DMS 273 treated with DMSO at 0.1 percent for 48 hours (cell line): ENCODE measurements at regions not wholly inside any gene's neighbourhood (a gene's known extent, or its start where the extent isn't known, plus 50 kb on each side); places are given as distances from the start of the nearest gene placed in this dataset.
"Not testable (repeated sequence)": the region's sequence is repeated elsewhere in the genome, so short reads cannot be mapped to it uniquely, and the experiment has no call there.

ENCODE experiments used
- DNase-seq: peaks from one replicate; lab custom pipeline; 2025; lab: John Stamatoyannopoulos, UW

DNA sequence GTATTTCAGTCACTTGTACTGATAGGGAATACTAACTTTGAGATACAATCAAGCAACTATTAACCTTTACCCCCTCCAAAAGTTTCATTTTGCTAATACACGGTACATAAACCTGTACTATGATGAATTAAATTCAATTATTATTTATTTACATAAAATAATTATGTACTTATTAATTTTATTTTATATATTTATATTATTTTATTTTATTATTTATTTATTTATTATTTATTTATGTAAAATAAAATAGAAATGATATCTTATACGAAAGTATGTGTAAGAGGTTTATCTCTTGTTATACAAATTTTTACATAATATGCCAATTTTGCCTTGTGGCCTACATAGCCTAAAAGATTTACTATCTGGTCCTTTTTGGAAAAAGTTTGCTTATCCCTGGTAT is 564.3 kb downstream of the SLITRK5 start:
- no peak for DNase-seq

DNA sequence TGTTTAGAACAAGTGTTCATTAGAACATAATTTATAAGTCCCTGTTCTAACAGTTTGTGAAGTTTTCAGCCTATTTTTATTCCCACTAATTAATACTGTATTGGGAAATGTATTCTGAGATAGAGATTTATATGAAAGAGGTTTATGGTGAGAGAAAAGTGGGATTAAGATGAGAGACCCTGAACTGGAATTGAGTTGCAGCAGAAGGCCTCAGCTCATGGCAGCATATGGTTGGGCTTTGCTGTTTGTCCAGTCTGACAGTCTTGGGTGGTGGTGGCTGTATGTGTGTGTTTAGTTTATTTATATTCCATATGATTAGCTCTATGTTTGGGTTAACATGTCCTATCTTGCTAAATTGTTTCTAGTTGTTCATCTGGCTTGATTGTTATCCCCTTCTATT is 575.1 kb downstream of the SLITRK5 start:
- no peak for DNase-seq

DNA sequence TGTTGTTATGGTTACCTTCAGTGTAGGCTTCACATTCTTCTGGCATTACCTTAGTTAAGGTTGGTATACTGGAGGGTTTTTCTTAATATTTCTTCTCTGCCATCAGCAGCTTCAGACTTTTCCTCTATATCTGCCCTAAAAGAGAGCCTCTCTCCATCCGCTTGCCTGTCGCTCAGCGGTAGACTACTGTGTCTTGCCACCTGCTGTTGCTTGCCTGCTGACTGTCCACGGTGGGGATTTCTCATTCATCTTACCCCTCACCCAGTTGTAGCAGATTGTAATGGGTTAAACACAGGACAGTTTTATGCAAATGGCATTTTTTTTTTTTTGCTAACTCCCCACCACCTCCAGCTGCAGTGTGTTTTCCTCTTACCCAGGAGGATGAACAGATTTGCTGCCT is 577.2 kb downstream of the SLITRK5 start:
- DNase-seq = no peak

DNA sequence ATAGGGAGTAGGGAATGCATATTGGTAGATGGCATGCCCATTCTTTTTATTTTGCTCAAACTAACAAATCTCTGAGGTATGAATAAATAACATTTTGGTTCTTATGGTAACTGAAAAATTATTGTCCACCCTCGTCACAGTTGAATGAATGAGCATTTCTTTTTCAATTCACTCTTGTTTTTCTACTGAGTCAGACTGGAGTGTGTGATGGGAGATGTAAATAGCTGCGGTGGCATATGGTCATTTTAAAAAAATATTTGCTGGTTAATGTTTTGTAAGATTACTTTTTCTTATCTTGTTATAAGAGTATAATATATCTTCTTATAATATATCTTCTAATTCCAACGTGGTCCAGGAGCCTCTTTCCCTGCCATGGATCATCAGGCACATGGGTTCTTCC is 586.5 kb downstream of the SLITRK5 start:
- no peak for DNase-seq

DNA sequence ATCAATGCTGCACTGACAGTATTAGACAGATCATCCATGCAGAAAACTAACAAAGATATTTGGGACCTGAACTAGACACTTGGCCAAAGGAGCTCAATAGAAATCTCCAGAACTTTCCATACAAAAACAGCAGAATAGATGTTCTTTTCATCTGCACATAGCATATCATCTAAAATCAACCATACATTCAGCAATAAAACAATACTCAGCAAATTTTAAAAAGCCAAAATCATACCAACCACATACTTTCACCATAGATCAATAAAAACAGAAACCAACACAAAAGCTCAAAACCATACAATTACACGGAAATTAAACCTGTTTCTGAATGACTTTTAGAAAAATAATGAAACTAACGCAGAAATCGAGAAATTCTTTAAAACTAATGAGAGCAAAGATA is 592.6 kb downstream of the SLITRK5 start:
- no peak for DNase-seq

DNA sequence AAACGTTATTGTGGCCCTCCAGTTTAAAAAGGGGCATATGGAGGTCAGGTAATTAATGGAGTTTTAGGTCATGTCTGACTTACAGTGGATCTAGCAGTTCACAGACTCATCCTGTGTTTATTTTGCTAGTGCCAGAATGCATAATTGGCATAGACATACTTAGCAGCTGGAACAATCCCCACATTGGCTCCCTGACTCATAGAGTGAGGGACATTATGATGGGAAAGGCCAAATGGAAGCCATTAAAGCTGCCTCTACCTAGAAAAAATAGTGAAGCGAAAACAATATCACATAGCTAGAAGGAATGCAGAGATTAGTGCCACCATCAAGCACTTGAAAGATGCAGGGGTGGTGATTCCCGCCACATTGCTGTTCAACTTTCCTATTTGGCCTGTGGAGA is 610.7 kb downstream of the SLITRK5 start:
- no peak for DNase-seq

DNA sequence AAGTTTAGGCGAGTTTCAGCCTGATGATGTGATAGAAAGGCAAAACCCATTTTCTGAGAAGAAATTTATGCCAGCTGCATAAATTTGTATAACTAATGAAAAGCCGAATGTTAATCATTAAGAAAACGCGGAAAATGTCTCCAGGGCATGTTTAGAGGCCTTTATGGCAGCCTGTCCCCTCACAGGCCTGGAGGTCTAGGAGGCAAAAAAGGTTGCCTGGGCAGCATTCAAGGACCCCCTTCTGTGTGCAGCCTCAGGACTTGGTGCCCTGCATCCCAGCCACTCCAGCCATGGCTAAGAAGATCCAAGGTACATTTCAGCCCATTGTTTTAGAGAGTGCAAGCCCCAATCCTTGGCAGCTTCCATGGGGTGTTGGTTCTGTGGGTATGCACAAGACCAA is 614.2 kb downstream of the SLITRK5 start:
- no peak for DNase-seq

DNA sequence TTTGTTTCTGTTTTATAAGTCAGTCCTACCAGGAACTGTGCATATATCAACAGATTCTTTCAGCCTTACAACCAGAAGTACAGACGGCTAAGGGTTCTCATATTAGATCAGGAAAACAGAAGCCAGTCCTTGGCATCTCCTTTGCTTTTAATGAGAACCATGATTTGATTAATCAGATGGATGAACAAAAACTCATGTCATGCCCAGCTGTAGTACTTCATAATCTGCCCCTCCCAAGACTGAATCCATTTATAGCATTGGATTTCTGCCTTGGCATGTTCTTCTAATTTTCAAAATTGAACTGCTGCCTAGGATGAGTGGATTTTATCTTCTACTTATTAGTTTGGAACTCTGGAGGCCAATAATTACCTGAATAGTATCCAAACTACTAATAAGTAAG is 617.2 kb downstream of the SLITRK5 start:
- DNase-seq = no peak

DNA sequence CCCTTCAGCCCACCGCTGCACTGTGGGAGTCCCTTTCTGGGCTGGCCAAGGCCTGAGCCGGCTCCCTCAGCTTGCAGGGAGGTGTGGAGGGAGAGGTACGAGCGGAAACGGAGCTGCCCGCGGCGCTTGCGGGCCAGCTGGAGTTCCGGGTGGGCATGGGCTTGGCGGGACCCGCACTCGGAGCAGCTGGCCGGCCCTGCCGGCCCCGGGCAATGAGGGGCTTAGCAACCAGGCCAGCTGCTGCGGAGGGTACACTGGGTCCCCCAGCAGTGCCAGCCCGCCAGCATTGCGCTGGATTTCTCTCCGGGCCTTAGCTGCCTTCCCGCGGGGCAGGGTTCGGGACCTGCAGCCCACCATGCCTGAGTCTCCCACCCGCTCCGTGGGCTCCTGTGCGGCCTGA is 620.6 kb downstream of the SLITRK5 start:
- DNase-seq = not testable (repeated sequence)

DNA sequence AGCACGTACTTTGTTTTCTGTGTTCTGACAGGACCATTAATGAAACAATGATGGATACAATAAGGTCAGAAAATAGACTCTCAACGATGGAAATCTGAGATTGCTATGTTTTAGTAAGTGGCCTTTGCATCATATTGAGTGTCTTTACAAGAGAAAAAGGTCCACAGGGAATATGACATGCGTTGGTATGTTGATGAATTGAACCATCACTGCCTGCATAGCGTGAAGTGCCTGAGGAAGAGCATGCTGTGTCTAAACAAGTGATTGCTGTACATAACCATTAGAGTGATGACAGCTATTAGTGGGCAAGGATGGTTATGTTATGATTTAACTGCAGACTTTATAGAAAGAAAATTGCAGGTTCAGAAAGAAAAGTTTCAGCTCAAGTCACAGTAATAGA is 623.2 kb downstream of the SLITRK5 start:
- no peak for DNase-seq

DNA sequence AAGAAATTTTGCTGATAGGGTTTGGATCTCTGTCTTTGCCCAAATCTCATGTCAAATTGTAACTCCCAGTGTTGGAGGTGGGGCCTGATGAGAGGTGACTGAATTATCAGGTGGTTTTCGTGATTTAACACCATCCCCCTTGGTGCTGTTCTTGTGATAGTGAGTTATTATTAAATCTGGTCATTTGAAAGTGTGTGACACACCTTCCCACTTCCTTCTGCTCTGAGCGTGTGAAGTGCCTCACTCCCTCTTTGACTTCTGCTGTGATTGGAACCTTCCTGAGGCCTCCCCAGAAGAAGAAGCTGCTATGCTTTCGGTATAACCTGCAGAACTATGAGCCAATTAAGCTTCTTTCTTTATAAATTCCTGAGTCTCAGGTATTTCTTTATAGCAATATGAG is 632.0 kb downstream of the SLITRK5 start:
- DNase-seq = no peak

DNA sequence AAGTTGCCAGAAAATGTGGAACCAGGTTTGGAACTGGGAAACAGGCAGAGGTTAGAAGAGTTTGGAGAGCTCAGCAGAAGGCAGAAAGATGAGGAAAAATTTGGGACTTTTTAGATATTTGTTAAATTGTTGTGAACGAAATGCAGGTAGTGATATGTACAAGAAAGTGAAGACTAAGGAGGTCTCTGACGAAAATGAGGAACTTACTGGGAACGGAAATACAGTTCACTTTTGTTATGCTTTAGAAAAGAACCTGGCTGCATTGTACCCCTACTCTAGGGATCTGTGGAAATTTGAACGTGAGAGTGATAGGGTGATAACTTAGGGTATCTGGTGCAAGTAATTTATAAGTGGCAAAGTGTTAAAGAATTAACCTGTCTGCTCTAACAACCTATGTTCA is 632.4 kb downstream of the SLITRK5 start:
- no peak for DNase-seq

DNA sequence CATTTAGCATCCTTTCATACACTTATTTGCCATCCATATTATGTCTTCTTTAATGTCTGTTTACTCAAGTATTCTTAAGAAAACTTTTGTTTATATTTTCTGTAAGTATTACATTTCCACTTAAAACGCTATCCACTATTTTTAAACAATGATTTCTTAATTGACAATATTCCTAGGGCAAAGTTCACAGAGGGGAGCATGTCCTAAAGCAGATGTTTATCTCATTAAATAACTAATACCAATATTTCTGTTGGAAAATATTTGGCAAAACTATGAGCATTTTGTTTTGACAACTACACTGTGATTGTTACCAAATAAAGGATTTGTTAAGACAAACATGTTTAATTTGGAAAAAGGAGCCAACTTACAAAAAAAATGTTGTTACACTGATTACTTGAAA is 643.3 kb downstream of the SLITRK5 start:
- DNase-seq = no peak

DNA sequence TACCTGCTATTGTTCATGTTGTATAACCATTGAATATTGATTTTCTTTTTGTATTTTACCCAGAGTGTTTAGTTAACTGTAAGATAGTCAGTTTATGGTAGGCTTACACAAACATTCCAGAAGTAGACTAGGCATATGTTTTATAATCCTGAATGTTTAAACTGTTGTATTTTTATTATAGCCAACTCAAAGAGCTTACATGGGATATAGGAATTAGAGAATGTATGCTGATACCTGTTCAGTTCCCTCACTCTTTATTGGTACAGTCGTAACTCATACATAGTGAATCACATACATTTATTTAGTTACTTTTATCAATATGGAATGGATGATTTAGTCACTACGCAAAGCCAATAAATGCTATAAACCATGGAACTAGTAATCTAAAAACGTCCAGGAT is 657.9 kb downstream of the SLITRK5 start:
- no peak for DNase-seq

DNA sequence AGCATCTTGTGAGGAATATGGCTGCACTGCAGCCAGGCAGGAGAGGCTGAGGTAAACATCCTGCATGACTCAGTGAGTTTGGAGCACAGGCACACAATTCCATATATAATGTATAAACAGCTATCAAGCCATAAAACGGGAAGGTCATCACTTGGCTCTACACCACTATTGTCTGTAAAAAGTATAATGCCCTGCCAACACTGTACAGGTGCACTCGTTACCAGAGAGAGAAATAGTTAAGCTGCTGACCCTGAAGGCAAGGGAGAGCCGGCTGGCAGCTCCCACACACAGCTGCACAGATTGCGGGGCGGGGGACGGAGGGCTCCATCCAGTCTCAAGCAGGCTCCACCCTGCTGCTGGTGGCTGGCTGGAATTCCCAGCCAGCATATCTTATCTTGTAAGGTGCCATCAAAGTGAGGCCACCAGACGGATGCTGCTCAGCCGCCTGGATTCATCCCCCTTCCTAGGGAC is 668.1 kb downstream of the SLITRK5 start:
- DNase-seq = no peak

DNA sequence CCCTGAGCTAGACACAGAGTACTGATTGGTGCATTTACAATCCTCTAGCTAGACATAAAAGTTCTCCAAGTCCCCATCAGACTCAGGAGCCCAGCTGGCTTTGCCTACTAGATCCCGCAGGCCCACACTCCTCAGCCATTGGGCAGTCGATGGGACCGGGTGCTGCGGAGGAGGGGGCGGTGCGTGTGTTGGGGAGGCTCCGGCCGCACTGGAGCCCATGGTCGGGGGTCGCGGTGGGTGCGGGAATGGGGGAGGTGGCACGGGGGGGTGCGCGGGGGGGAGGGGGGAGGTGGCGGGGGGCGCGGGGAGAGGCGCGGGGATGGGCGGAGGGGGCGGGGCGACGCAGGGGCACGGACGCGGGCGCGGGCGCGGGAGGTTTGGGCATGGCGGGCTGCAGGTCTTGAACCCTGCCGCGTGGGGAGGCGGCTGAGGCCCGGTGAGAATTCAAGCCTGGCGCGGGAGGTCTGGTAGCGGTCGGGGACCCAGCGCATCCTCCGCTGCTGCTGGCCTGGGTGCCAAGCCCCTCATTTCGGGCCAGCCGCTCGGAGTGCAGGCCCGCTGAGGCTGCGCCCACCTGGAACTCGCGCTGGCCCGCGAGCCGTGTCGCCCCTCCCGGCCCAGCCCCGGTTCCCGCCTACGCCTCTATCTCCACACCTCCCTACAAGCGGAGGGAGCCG is 674.1 kb downstream of the SLITRK5 start:
- DNase-seq = no peak

DNA sequence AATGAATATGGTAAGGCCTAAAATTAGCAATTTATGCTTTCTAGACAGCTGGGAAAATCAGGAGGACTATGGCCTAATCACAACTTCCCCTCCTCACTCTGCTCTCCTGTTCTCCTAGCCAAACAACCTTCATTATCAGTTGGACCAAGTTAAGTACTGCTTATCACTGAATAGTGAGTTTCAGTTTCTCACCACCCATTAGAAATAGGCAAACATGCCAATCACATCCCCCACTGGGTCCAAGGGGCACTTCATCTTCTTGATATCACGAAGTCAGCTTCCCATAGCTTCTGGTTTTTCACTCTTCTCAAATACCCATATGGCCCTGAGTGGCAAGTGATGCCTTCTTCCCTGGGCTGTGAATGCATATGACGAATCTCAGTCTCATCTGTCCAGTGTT is 689.6 kb downstream of the SLITRK5 start:
- DNase-seq = no peak

DNA sequence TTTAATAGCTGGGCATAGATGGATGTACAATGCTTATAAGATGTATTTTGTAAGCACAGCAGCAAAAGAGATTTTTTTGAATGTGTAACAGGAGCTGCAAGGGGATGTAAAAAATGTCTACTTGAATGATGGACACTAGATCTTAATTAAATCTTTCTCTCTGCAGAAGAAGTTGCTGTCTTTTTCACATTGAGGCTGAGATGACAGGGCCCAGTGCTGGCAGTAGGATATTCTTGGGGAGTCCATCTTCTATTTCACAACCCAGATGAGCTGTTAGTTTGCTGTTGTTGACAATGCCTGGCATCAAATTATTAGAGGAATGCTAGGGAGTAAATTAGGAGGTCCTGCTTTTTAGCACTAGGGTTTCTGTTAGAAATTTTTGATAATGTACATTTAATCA is 698.7 kb downstream of the SLITRK5 start:
- DNase-seq = no peak

DNA sequence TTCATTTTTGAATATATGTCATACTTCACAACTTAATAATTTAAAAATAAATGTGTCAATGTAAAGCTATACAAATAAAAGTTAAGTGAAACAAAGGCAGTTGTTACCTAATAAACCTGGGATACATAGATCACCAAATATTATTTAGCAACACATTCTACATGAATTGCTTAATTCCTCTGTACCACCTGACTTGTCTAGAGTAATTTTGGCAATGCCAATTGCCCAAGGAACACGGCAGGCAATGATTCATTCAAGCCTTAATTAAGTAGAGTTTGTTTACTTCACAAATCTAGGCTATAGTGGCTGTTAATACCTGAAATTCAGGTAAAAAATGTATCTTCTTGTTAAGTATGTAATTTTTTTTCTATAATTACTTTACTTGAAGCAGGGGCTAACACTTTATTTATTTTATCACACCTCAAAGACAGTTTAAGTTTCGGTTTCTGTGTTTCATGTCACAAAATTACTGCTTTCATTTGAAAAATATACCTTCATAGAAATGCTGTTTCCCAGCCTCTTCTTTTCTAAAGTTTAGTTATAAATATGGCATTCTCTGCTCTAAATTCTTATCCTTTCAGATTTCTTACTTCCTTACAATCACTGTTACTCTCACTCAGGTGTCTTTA is 705.7 kb downstream of the SLITRK5 start:
- DNase-seq = no peak

DNA sequence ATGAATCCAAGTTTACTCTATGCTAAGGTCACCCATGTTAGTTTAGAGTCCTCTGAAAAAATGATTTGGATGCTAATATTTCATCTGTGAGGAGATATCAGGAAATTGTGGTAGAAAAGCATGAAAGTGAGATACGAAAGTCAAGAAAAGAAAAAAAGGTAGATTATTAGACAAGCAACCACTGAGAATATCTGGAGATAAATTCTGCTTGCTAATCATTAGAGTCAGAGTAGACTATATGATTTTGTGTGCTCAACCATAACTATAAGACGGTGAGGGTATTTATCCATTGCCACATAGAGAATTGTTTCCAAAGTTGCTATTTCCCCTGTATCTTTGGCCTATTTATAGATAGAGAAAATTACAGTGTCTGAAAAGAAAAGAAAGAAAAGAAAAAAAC is 706.7 kb downstream of the SLITRK5 start:
- DNase-seq = no peak

DNA sequence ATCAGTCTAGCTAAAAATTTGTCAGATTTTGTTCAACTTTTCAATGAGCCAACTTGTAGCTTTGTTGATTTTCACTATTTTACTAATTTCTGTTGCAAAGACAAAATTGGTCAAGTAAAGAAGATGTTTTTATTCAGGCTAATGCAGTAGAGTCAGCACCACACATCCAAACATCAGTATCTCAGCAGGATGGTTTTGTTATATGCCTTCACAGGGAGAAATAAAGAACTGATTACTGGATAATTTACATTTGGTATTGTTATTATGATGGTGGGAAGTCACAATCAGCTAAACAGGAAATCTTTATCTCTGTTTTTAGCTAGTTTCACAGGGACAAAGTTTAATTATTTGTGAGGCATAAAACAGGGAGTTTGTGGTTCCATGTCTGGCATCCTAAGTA is 713.4 kb downstream of the SLITRK5 start:
- DNase-seq = no peak

DNA sequence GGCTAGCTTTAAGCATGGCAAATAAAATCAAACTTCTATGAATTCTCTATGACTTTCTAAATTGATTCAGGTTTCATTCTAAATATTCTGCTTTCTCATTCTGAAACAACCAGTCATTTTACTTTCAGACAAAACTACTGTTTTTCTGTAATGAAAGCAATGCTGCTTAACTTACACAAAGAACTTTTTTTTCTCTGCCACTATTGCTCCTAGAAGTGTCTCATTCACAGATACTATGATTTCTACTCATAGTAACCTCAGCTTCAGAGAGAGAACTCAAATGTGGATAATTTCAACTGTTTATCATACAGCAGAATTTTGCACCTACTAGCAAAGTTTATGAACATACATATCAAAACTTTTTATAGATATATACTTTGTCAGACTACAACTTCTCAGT is 724.6 kb downstream of the SLITRK5 start:
- DNase-seq = no peak

DNA sequence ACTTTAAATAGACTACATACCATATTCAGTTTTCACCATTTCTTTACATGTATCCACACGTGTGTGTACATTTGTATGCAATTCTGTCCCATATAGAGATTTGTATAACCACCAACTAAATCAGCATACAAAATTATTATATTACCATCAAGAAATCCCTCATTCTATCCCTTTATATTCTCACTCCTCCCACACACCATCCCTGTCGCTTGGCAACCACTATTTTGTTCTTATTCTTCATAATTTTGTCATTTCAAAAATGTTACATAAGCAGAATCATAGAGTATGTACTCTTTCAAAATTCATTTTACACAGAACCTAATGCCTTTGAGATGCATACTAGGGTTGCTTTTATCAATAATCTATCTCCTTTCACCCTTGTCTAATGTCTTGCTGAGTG is 740.5 kb downstream of the SLITRK5 start:
- no peak for DNase-seq

DNA sequence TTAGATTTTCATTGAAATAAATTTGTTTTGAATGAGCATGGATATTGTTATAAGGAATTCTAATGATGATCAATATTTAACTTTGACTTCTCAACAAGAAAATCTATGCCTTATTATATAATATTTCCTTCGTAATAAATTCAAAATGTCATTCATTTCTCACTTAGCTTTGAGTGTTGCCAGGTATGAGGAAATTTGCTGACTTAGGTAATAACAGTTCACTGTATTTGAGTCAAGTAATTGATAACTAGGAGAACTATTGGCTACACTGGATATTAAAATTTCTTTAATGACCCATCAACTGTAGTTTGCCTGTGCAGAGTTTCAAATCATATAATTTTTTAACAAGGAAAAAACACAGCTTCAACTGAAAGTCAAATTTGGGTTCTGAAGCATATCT is 746.6 kb downstream of the SLITRK5 start:
- no peak for DNase-seq
